Keratinocyte (primary cell): ENCODE measurements at regions not wholly inside any gene's neighbourhood (a gene's known extent, or its start where the extent isn't known, plus 50 kb on each side); places are given as distances from the start of the nearest gene placed in this dataset.

ENCODE experiments used
- DNase-seq: peaks from one replicate; pipeline ENCODE4 v3.0.0-alpha.2; 2011; ENCODE audit warnings: low read depth, missing footprints, low spot score
- FAIRE-seq: peaks from 2 replicates; lab custom pipeline; 2011; peaks lifted over from hg19 to GRCh38; lab: Jason Lieb, UNC
- H2AFZ ChIP-seq: 2 replicates; pipeline ENCODE4 v1.6.0; 2012; ENCODE audit warnings: low read length, control low read depth, inconsistent platforms; ENCODE audit not compliant: control insufficient read depth
- H3K27ac ChIP-seq: 2 replicates; pipeline ENCODE4 v1.5.1; 2011; ENCODE audit warnings: low read length; ENCODE audit not compliant: control insufficient read depth, insufficient read depth
- H3K27me3 ChIP-seq: 3 replicates; pipeline ENCODE4 v1.6.0; 2011; ENCODE audit warnings: low read length; ENCODE audit not compliant: control insufficient read depth, insufficient read depth; ENCODE audit errors: extremely low read depth
- H3K36me3 ChIP-seq, 2 experiments: 2 replicates in 1 of 2; 3 replicates in 1 of 2; pipeline ENCODE4 v1.5.1; 2011; ENCODE audit warnings: low read length in 2 of 2, mild to moderate bottlenecking in 1 of 2; ENCODE audit not compliant: control insufficient read depth in 2 of 2, insufficient read depth in 2 of 2; ENCODE audit errors: extremely low read depth in 1 of 2
- H3K4me1 ChIP-seq: 3 replicates; pipeline ENCODE4 v1.5.1; 2011; ENCODE audit warnings: low read length; ENCODE audit not compliant: control insufficient read depth, insufficient read depth; ENCODE audit errors: extremely low read depth
- H3K4me2 ChIP-seq: 3 replicates; pipeline ENCODE4 v1.6.0; 2011; ENCODE audit warnings: low read depth, low read length; ENCODE audit not compliant: control insufficient read depth, insufficient read depth; ENCODE audit errors: extremely low read depth
- H3K4me3 ChIP-seq, 3 experiments: fragments of 200-600 bp in 1 of 3; sonication (generic) in 1 of 3; 2 replicates in 2 of 3; 3 replicates in 1 of 3; pipeline ENCODE4 v1.5.1; 2011 to 2016; ENCODE audit warnings: low read length in 3 of 3, mild to moderate bottlenecking in 3 of 3, control low read depth in 2 of 3, inconsistent platforms in 1 of 3, low read depth in 1 of 3, mixed read lengths in 1 of 3, mixed run types in 1 of 3, moderate library complexity in 1 of 3; ENCODE audit not compliant: control insufficient read depth in 2 of 3, insufficient read depth in 2 of 3; ENCODE audit errors: extremely low read depth in 1 of 3
- H3K79me2 ChIP-seq: 2 replicates; pipeline ENCODE4 v1.6.0; 2012; ENCODE audit warnings: low read length; ENCODE audit not compliant: control insufficient read depth, insufficient read depth
- H3K9ac ChIP-seq: 3 replicates; pipeline ENCODE4 v1.6.0; 2011; ENCODE audit warnings: low read length; ENCODE audit not compliant: control insufficient read depth, insufficient read depth; ENCODE audit errors: extremely low read depth
- H3K9me1 ChIP-seq: 3 replicates; pipeline ENCODE4 v1.6.0; 2011; ENCODE audit warnings: low read length; ENCODE audit not compliant: control insufficient read depth, insufficient read depth; ENCODE audit errors: extremely low read depth
- H3K9me3 ChIP-seq: 2 replicates; pipeline ENCODE4 v1.5.1; 2012; ENCODE audit warnings: low read depth, low read length; ENCODE audit not compliant: control insufficient read depth
- H4K20me1 ChIP-seq: 3 replicates; pipeline ENCODE4 v1.6.0; 2011; ENCODE audit warnings: low read length; ENCODE audit not compliant: control insufficient read depth, insufficient read depth; ENCODE audit errors: extremely low read depth
- EZH2 ChIP-seq: IDR thresholded peaks from one replicate; pipeline ENCODE4 v1.6.1; 2012; ENCODE audit warnings: inconsistent platforms, mild to moderate bottlenecking, low read length, moderate library complexity
- dilution Hi-C: fragments of 300-500 bp; cut with MboI; formaldehyde crosslinking; loops from one replicate; pipeline ENCODE4 v1.7.0; 2020; ENCODE audit warnings: low sequenced_read_pairs; ENCODE audit not compliant: extremely low pct_ligation_motif_present
- TF ChIP-seq, protein P1 (sequence below), 3 experiments: IDR thresholded peaks in 1 of 3; conservative IDR thresholded peaks in 1 of 3; optimal IDR thresholded peaks in 1 of 3; 2 replicates in 2 of 3; 3 replicates in 1 of 3; pipeline versions ENCODE3 to v1.5.1; 2011; ENCODE audit warnings: low read length in 3 of 3, mild to moderate bottlenecking in 3 of 3, moderate library complexity in 2 of 3, control low read depth in 1 of 3, inconsistent platforms in 1 of 3; ENCODE audit not compliant: insufficient read depth in 2 of 3; ENCODE audit errors: extremely low read depth in 1 of 3

DNA sequence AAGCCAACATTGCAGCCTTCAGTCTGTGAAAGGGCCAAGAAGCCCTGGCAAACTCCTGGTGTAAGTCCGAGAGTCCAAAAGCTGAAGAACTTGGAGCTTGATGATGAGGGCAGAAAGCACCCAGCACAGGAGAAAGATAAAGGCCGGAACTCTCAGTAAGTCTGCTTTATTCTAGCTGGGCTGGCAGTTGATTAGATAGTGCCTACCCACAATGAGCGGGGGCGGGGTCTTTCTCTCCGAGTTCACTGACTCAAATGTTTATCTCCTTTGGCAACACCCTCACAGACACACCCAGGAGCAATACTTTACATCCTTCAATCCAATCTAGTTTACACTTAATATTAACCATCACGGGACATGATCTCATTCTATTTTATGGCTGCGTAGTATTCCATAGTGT, 1317.1 kb downstream of the SLITRK1 start:
- DNase-seq (no peak), FAIRE-seq (no peak)
- H3K9me3 ChIP-seq = no peaks in the 10 kb centered on the region
- no peak overlapping the region for H3K9ac ChIP-seq
- H3K27ac ChIP-seq = no peak overlapping the region
- H3K9me1 ChIP-seq = no peaks in the 10 kb centered on the region
- no peak overlapping the region for H3K4me3 ChIP-seq
- no peaks in the 10 kb centered on the region for H3K36me3 ChIP-seq
- no peak for TF ChIP-seq EZH2
- TF ChIP-seq, protein P1, sequence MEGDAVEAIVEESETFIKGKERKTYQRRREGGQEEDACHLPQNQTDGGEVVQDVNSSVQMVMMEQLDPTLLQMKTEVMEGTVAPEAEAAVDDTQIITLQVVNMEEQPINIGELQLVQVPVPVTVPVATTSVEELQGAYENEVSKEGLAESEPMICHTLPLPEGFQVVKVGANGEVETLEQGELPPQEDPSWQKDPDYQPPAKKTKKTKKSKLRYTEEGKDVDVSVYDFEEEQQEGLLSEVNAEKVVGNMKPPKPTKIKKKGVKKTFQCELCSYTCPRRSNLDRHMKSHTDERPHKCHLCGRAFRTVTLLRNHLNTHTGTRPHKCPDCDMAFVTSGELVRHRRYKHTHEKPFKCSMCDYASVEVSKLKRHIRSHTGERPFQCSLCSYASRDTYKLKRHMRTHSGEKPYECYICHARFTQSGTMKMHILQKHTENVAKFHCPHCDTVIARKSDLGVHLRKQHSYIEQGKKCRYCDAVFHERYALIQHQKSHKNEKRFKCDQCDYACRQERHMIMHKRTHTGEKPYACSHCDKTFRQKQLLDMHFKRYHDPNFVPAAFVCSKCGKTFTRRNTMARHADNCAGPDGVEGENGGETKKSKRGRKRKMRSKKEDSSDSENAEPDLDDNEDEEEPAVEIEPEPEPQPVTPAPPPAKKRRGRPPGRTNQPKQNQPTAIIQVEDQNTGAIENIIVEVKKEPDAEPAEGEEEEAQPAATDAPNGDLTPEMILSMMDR (optimal IDR thresholded peaks at IDR 0.05 in 1 of 3, IDR thresholded peaks at IDR 0.05 in 1 of 3, conservative IDR thresholded peaks at IDR 0.05 in 1 of 3; ENCODE audit: extremely low read depth in 1 of 3, insufficient read depth in 2 of 3, low read length in 3 of 3) = no peak
- H2AFZ ChIP-seq = no peak overlapping the region
- H3K27me3 ChIP-seq = no peaks in the 10 kb centered on the region
- no peaks in the 10 kb centered on the region for H4K20me1 ChIP-seq
- H3K4me1 ChIP-seq = no peaks in the 10 kb centered on the region
- H3K79me2 ChIP-seq = no peaks in the 10 kb centered on the region
- no peak overlapping the region for H3K4me2 ChIP-seq
- dilution Hi-C loops = no loop called here

DNA sequence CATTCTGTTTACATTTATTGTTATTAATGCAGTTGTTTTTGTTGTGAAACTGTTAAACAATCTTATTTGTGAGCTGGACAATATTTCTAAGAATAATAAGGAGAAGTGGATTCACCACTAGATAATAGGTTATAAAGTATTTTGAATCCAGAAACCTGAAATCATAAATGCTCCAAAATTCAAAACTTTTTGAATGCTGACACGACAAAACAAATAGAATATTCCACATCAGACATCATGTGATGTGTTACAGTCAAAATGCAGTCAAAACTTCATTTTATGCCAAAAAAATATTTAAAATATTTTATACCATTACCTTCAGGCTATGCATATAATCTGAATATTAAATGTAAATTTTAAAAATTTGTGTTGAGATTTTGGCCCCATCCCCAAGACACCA, 1321.4 kb downstream of the SLITRK1 start:
- H3K36me3 ChIP-seq = no peaks in the 10 kb centered on the region
- dilution Hi-C loops = no loop called here
- H3K79me2 ChIP-seq = no peaks in the 10 kb centered on the region
- TF ChIP-seq EZH2 = no peak
- TF ChIP-seq, protein P1 (optimal IDR thresholded peaks at IDR 0.05 in 1 of 3, IDR thresholded peaks at IDR 0.05 in 1 of 3, conservative IDR thresholded peaks at IDR 0.05 in 1 of 3; ENCODE audit: extremely low read depth in 1 of 3, insufficient read depth in 2 of 3, low read length in 3 of 3) = no peak
- no peak overlapping the region for H3K4me2 ChIP-seq
- H3K27ac ChIP-seq = no peak overlapping the region
- DNase-seq (no peak), FAIRE-seq (no peak)
- no peaks in the 10 kb centered on the region for H3K9me3 ChIP-seq
- H3K4me3 ChIP-seq = no peak overlapping the region
- no peaks in the 10 kb centered on the region for H3K27me3 ChIP-seq
- H4K20me1 ChIP-seq = no peaks in the 10 kb centered on the region
- no peaks in the 10 kb centered on the region for H3K9me1 ChIP-seq
- no peaks in the 10 kb centered on the region for H3K4me1 ChIP-seq
- H2AFZ ChIP-seq = no peak overlapping the region
- H3K9ac ChIP-seq = no peak overlapping the region
